Activated naive CD8-positive, alpha-beta T cell treated with anti-CD3 and anti-CD28 coated beads, Interleukin-2, amount 50 U/mL, for 24 hours (primary cell): ENCODE measurements at regions not wholly inside any gene's neighbourhood (a gene's known extent, or its start where the extent isn't known, plus 50 kb on each side); places are given as distances from the start of the nearest gene placed in this dataset.
"Not testable (repeated sequence)": the region's sequence is repeated elsewhere in the genome, so short reads cannot be mapped to it uniquely, and the experiment has no call there.

Experiments
- ATAC-seq: fragments of 150-1000 bp; cut with Tn5 transposase; one replicate; pipeline ENCODE4 v1.10.0; 2021
- DNase-seq: peaks from one replicate; pipeline ENCODE4 v3.0.0; 2021
- H3K27ac Mint-ChIP-seq: one replicate; pipeline ENCODE4 v1.8.0; 2021; ENCODE audit warnings: mild to moderate bottlenecking, mixed read lengths
- H3K27me3 Mint-ChIP-seq: one replicate; pipeline ENCODE4 v1.8.0; 2021; ENCODE audit warnings: mixed read lengths
- H3K36me3 Mint-ChIP-seq: one replicate; pipeline ENCODE4 v1.8.0; 2021; ENCODE audit warnings: low read depth, mixed read lengths
- H3K4me1 Mint-ChIP-seq: one replicate; pipeline ENCODE4 v1.8.0; 2021; ENCODE audit warnings: mixed read lengths
- H3K4me3 Mint-ChIP-seq: one replicate; pipeline ENCODE4 v1.8.0; 2021; ENCODE audit warnings: mild to moderate bottlenecking, moderate library complexity, mixed read lengths
- H3K9me3 Mint-ChIP-seq: one replicate; pipeline ENCODE4 v1.8.0; 2021; ENCODE audit warnings: mixed read lengths

- H3K27me3 Mint-ChIP-seq, DNase-seq, H3K9me3 Mint-ChIP-seq, ATAC-seq, H3K4me1 Mint-ChIP-seq, H3K27ac Mint-ChIP-seq, H3K4me3 Mint-ChIP-seq, H3K36me3 Mint-ChIP-seq: not testable (repeated sequence)
Observed at GRCh38 chr16:33913601-33914000, 454.2 kb downstream of the TP53TG3F start.

GRCh38 chr16:33920761-33921545 lies 461.5 kb downstream of the TP53TG3F start:
- H3K4me3 Mint-ChIP-seq, H3K27me3 Mint-ChIP-seq, H3K9me3 Mint-ChIP-seq, H3K27ac Mint-ChIP-seq, DNase-seq, H3K36me3 Mint-ChIP-seq, H3K4me1 Mint-ChIP-seq: not testable (repeated sequence)
- ATAC-seq, result peak; percentile 59

- H3K27me3 Mint-ChIP-seq, H3K4me3 Mint-ChIP-seq, H3K9me3 Mint-ChIP-seq, H3K4me1 Mint-ChIP-seq, H3K36me3 Mint-ChIP-seq, DNase-seq, H3K27ac Mint-ChIP-seq, ATAC-seq: not testable (repeated sequence)
Observed at GRCh38 chr16:33922914-33923313, 463.5 kb downstream of the TP53TG3F start.

GRCh38 chr16:33928026-33928425 lies 468.6 kb downstream of the TP53TG3F start:
- not testable (repeated sequence) for DNase-seq, H3K4me3 Mint-ChIP-seq, H3K4me1 Mint-ChIP-seq, H3K9me3 Mint-ChIP-seq, H3K27ac Mint-ChIP-seq, H3K27me3 Mint-ChIP-seq, H3K36me3 Mint-ChIP-seq, ATAC-seq

GRCh38 chr16:33932191-33932590 lies 472.8 kb downstream of the TP53TG3F start:
- H3K27me3 Mint-ChIP-seq, H3K4me1 Mint-ChIP-seq: not testable (repeated sequence)

GRCh38 chr16:33933039-33933438 lies 473.6 kb downstream of the TP53TG3F start:
- not testable (repeated sequence) for DNase-seq, H3K4me1 Mint-ChIP-seq, H3K4me3 Mint-ChIP-seq, H3K27me3 Mint-ChIP-seq, H3K36me3 Mint-ChIP-seq, H3K27ac Mint-ChIP-seq, H3K9me3 Mint-ChIP-seq, ATAC-seq

More at GRCh38 chr16:33932191-33932590, 472.8 kb downstream of the TP53TG3F start:
- not testable (repeated sequence) for H3K36me3 Mint-ChIP-seq, H3K27ac Mint-ChIP-seq, H3K4me3 Mint-ChIP-seq, H3K9me3 Mint-ChIP-seq, ATAC-seq, DNase-seq

- H3K36me3 Mint-ChIP-seq, H3K4me3 Mint-ChIP-seq, H3K4me1 Mint-ChIP-seq, H3K9me3 Mint-ChIP-seq, DNase-seq, H3K27ac Mint-ChIP-seq, H3K27me3 Mint-ChIP-seq, ATAC-seq: not testable (repeated sequence)
Observed at GRCh38 chr16:33935766-33936165, 476.4 kb downstream of the TP53TG3F start.

- H3K36me3 Mint-ChIP-seq, H3K4me3 Mint-ChIP-seq, H3K27me3 Mint-ChIP-seq, DNase-seq, H3K4me1 Mint-ChIP-seq, ATAC-seq, H3K9me3 Mint-ChIP-seq, H3K27ac Mint-ChIP-seq: not testable (repeated sequence)
Observed at GRCh38 chr16:33938097-33938496, 478.7 kb downstream of the TP53TG3F start.

- H3K36me3 Mint-ChIP-seq, H3K27me3 Mint-ChIP-seq, H3K27ac Mint-ChIP-seq, H3K9me3 Mint-ChIP-seq, DNase-seq, H3K4me1 Mint-ChIP-seq, H3K4me3 Mint-ChIP-seq, ATAC-seq: not testable (repeated sequence)
Observed at GRCh38 chr16:33961536-33961935, 502.1 kb downstream of the TP53TG3F start.

- DNase-seq, H3K4me3 Mint-ChIP-seq, H3K9me3 Mint-ChIP-seq, H3K36me3 Mint-ChIP-seq, H3K27me3 Mint-ChIP-seq, H3K27ac Mint-ChIP-seq, H3K4me1 Mint-ChIP-seq, ATAC-seq: not testable (repeated sequence)
Observed at GRCh38 chr16:33965534-33965933, 506.1 kb downstream of the TP53TG3F start.

GRCh38 chr16:33966855-33967254 lies 507.4 kb downstream of the TP53TG3F start:
- H3K27me3 Mint-ChIP-seq, H3K27ac Mint-ChIP-seq, H3K4me1 Mint-ChIP-seq, H3K4me3 Mint-ChIP-seq, DNase-seq, H3K9me3 Mint-ChIP-seq, H3K36me3 Mint-ChIP-seq, ATAC-seq: not testable (repeated sequence)

GRCh38 chr16:33974557-33974956 lies 515.1 kb downstream of the TP53TG3F start:
- not testable (repeated sequence) for H3K27ac Mint-ChIP-seq, H3K27me3 Mint-ChIP-seq, H3K4me1 Mint-ChIP-seq, H3K4me3 Mint-ChIP-seq, H3K36me3 Mint-ChIP-seq, ATAC-seq, DNase-seq, H3K9me3 Mint-ChIP-seq

GRCh38 chr16:33975744-33976143 lies 516.3 kb downstream of the TP53TG3F start:
- not testable (repeated sequence) for ATAC-seq, H3K27me3 Mint-ChIP-seq, H3K27ac Mint-ChIP-seq, H3K36me3 Mint-ChIP-seq, H3K4me1 Mint-ChIP-seq, H3K4me3 Mint-ChIP-seq, DNase-seq, H3K9me3 Mint-ChIP-seq

- H3K9me3 Mint-ChIP-seq, H3K36me3 Mint-ChIP-seq, H3K4me3 Mint-ChIP-seq, H3K27me3 Mint-ChIP-seq, H3K27ac Mint-ChIP-seq, H3K4me1 Mint-ChIP-seq, DNase-seq, ATAC-seq: not testable (repeated sequence)
Observed at GRCh38 chr16:33976521-33976920, 517.1 kb downstream of the TP53TG3F start.

- H3K4me1 Mint-ChIP-seq, H3K27ac Mint-ChIP-seq, ATAC-seq, H3K9me3 Mint-ChIP-seq, H3K36me3 Mint-ChIP-seq, H3K27me3 Mint-ChIP-seq, DNase-seq, H3K4me3 Mint-ChIP-seq: not testable (repeated sequence)
Observed at GRCh38 chr16:33978784-33979183, 519.4 kb downstream of the TP53TG3F start.

GRCh38 chr16:33979613-33980012 lies 520.2 kb downstream of the TP53TG3F start:
- H3K36me3 Mint-ChIP-seq, H3K4me1 Mint-ChIP-seq, H3K4me3 Mint-ChIP-seq, H3K27ac Mint-ChIP-seq, DNase-seq, H3K27me3 Mint-ChIP-seq, H3K9me3 Mint-ChIP-seq, ATAC-seq: not testable (repeated sequence)
